ENCODE measurements at regions not wholly inside any gene's neighbourhood (a gene's known extent, or its start where the extent isn't known, plus 50 kb on each side); places are given as distances from the start of the nearest gene placed in this dataset.

DNA sequence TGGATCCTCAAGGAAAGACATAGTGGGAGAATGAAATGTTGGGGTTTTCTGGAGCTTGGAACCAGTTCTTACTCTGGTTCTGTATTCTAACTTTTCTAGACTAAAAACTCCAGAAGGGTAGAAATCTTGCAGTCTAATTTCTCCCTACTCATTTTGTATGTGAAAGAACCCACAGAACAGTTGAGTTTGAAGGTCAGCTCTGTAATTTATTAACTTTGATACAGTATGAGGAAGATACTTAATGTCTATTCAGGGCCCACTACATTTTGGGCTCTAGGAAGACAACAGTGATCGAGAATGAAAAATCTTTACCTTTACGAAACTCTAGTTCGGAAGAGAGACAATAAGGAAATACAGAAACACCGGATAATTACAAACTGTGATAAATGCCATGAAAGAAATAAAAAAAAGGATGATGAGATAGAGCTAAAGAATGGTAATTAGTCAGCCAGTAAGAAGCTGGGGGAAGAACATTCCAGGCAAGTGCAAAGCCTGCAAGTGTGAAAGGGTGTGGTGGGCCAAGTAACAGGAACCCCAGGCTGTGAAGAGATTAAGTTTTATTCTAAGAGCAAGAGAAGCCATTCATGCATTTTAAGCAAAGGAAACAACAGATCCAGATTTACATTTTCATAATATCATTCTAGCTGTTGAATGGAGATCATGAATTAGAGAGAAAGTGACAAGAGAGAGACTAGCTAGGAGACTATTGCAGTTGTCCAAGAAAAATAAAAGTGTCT lies 159.9 kb upstream of the HMCN1 start:
- no peak for DNase-seq (ENCODE audit: low read depth)
- H3K4me3 ChIP-seq (ENCODE audit: low read depth, low read length): no peak overlapping the region
- TF ChIP-seq, protein P1, sequence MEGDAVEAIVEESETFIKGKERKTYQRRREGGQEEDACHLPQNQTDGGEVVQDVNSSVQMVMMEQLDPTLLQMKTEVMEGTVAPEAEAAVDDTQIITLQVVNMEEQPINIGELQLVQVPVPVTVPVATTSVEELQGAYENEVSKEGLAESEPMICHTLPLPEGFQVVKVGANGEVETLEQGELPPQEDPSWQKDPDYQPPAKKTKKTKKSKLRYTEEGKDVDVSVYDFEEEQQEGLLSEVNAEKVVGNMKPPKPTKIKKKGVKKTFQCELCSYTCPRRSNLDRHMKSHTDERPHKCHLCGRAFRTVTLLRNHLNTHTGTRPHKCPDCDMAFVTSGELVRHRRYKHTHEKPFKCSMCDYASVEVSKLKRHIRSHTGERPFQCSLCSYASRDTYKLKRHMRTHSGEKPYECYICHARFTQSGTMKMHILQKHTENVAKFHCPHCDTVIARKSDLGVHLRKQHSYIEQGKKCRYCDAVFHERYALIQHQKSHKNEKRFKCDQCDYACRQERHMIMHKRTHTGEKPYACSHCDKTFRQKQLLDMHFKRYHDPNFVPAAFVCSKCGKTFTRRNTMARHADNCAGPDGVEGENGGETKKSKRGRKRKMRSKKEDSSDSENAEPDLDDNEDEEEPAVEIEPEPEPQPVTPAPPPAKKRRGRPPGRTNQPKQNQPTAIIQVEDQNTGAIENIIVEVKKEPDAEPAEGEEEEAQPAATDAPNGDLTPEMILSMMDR (IDR thresholded peaks at IDR 0.05; ENCODE audit: control insufficient read depth, extremely low read depth, insufficient read depth): no peak

DNA sequence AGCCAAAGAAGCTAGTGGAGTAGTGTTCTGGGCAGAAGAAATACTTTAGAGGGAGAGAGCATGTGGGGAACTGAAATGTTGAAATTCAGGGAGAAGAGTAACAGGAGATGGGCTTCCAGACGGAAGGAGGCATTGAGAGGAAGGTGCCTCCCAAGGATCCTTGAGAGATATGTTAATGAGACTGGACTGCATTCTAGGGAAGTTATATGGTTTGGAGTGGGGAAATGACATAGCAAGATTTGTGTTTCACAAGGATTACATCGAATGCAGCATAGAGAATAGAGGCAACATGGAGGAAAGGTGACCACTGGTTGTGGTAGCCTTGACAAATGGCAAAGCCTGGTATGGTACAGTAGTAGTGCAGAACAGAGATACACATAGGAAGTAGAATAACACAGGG lies 160.5 kb upstream of the HMCN1 start:
- DNase-seq (ENCODE audit: low read depth): no peak
- no peak overlapping the region for H3K4me3 ChIP-seq (ENCODE audit: low read depth, low read length)
- TF ChIP-seq, protein P1 (IDR thresholded peaks at IDR 0.05; ENCODE audit: control insufficient read depth, extremely low read depth, insufficient read depth): no peak

DNA sequence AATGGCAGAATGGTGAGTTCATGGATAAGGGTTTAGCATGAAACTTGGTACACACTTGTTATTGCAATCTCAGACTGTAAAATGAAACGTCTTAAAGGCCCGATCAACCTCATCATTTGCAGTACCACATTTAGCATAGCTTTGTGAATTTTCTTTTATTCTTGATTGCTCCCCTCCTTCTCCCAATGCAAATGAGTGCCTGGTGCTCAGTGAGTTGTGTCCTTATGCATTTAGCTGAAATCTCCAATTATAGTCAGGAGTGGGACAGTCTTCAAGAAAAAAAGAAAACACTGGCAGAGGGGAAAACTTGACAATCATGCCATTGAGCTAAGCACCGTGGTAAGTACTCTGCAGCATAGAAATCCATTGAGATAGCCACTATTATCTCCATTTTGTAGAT lies 161.0 kb upstream of the HMCN1 start:
- DNase-seq (ENCODE audit: low read depth): no peak
- no peak overlapping the region for H3K4me3 ChIP-seq (ENCODE audit: low read depth, low read length)
- TF ChIP-seq, protein P1 (IDR thresholded peaks at IDR 0.05; ENCODE audit: control insufficient read depth, extremely low read depth, insufficient read depth): no peak

DNA sequence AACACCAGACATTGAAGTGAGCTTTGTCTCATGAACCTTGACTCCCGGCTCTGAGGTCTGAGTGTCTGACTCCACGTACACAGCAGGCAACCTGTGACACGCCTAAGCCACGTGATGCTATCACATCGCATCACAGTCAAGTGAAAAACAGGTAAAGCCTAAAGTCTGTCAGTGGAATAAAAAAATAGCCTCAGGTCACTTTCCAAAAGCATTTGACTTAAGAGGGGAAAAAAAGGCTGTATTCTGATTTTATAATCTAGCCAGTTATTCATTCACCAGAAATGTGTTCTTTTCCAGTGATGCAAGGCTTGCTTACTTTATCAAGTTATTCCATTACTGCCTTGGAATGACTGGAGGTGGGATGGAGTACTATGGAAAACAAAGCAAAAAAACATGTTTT lies 163.2 kb upstream of the HMCN1 start:
- H3K4me3 ChIP-seq (ENCODE audit: low read depth, low read length): no peak overlapping the region
- TF ChIP-seq, protein P1 (IDR thresholded peaks at IDR 0.05; ENCODE audit: control insufficient read depth, extremely low read depth, insufficient read depth): no peak

DNA sequence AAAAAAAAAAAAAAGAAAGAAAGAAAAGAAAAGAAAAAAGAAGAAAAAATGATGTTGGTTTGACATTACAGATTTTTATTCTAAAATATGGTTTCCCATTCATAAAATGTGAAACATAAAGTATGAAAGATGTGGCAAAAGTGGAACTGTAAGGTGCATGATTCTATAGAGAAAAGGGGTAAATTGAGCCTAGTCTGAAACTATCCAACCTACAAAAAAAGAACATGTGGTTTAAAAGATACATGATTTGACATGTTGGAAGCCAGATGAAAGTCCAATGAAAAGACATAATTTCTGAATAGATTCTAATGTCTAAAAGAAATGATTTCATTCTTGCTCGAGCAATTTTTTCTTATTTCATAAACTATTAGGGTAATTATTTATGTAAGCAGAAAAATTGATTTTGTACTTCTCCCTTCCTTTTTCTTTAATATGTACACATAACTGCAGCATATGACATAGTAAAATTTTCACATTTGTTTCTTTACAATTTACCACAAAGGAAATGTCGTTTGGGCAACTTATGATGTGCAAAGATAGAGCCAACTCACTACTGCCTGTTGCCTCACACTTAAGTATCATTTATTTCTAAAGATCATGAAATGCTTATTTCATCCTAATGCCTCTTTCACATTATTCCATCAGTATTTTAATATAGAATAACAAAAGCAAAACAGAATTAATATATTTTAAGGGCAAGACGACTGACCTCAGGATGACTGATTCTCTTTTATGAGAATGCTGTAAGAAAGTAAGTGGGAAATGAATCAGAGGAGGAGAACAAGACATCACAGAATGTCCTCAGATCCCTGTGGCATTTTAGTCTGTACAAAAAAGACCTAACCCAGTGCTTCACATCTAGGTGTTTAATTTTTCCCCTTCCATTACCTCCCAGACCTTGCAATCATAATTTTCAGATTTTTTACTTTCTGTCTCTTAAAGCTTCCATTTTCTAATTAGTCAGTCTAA lies 165.8 kb upstream of the HMCN1 start:
- no peak for DNase-seq (ENCODE audit: low read depth)
- TF ChIP-seq, protein P1 (IDR thresholded peaks at IDR 0.05; ENCODE audit: control insufficient read depth, extremely low read depth, insufficient read depth): no peak

More for the DNA sequence above, 163.2 kb upstream of the HMCN1 start:
- no peak for DNase-seq (ENCODE audit: low read depth)

DNA sequence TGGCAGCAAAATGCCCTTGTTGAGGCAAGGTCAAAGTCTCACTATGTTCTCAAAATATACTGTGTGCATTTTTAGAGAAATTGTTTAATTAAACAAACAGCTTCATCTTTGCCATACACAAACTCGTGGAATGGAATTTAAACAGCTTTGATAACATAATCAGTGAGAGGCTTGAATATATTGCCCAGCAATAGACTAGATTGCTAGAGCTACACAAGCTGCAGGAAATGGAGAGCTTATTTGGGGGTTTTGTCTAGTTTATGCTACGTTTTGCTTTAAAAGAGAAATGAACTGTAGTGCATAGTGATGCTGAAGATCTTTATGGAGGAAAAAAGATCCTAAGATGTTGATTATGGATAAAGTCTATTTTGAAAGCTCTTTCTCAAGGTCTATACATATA lies 166.8 kb upstream of the HMCN1 start:
- DNase-seq (ENCODE audit: low read depth): no peak
- TF ChIP-seq, protein P1 (IDR thresholded peaks at IDR 0.05; ENCODE audit: control insufficient read depth, extremely low read depth, insufficient read depth): no peak
- no peak overlapping the region for H3K4me3 ChIP-seq (ENCODE audit: low read depth, low read length)

More for the DNA sequence above, 165.8 kb upstream of the HMCN1 start:
- H3K4me3 ChIP-seq (ENCODE audit: low read depth, low read length): no peak overlapping the region
